Tibial nerve (tissue), 4 donors: ENCODE measurements at regions not wholly inside any gene's neighbourhood (a gene's known extent, or its start where the extent isn't known, plus 50 kb on each side); places are given as distances from the start of the nearest gene placed in this dataset.
"Not testable (repeated sequence)": the region's sequence is repeated elsewhere in the genome, so short reads cannot be mapped to it uniquely, and the experiment has no call there.

Experiments used
- DNase-seq, 2 donors: peaks; one replicate each; pipeline ENCODE4 v3.0.0-alpha.2; 2019; ENCODE audit warnings: low spot score in 2 of 2
- H3K27ac ChIP-seq, 4 donors: fragments of 200-600 bp; sonication (generic) in 3 of 4; one replicate each; pipeline ENCODE4 v1.5.1; 2017 to 2019; ENCODE audit warnings: mild to moderate bottlenecking in 1 of 4
- H3K27me3 ChIP-seq, 2 donors: fragments of 200-600 bp; sonication (generic) in 1 of 2; one replicate each; pipeline versions ENCODE4 v1.5.1 to v1.6.0; 2017 to 2019
- H3K36me3 ChIP-seq, 3 donors: fragments of 200-600 bp; sonication (generic); one replicate each; pipeline ENCODE4 v1.5.1; 2018 to 2019
- H3K4me1 ChIP-seq, 4 donors: fragments of 200-600 bp; sonication (generic) in 3 of 4; one replicate each; pipeline ENCODE4 v1.5.1; 2017 to 2019
- H3K4me3 ChIP-seq, 4 donors: fragments of 200-600 bp; sonication (generic) in 3 of 4; one replicate each; pipeline ENCODE4 v1.5.1; 2017 to 2019; ENCODE audit warnings: mild to moderate bottlenecking in 1 of 4, moderate library complexity in 1 of 4
- H3K9me3 ChIP-seq, 4 donors: fragments of 200-600 bp; sonication (generic) in 3 of 4; one replicate each; pipeline ENCODE4 v1.5.1; 2017 to 2019
- CTCF ChIP-seq, 5 experiments: fragments of 200-600 bp in 3 of 5; fragments of 450-650 bp in 2 of 5; sonication (generic) in 3 of 5; IDR thresholded peaks; one replicate each; pipeline ENCODE4 v1.5.1; 2016 to 2019; ENCODE audit warnings: antibody characterized with exemption in 5 of 5, mild to moderate bottlenecking in 3 of 5, moderate library complexity in 2 of 5
- EP300 ChIP-seq, 2 donors: sonication (generic); formaldehyde crosslinking; IDR thresholded peaks; one replicate each; pipeline ENCODE4 v1.6.1; 2017; ENCODE audit warnings: antibody characterized with exemption in 2 of 2, mild to moderate bottlenecking in 1 of 2
- POLR2A ChIP-seq, 2 donors: fragments of 450-650 bp; IDR thresholded peaks; one replicate each; pipeline ENCODE4 v1.6.1; 2017; ENCODE audit warnings: antibody characterized with exemption in 2 of 2, mild to moderate bottlenecking in 2 of 2, moderate library complexity in 2 of 2
- WGBS, 2 donors: methylation state at CpG; one replicate each; pipeline ENCODE4 v1.1.5; 2018; 5-methylcytosine and 5-hydroxymethylcytosine counted together

GRCh38 chr6:157176-157575 is 135.1 kb upstream of the DUSP22 start:
- H3K4me1 ChIP-seq, DNase-seq, H3K4me3 ChIP-seq, H3K9me3 ChIP-seq, H3K36me3 ChIP-seq, H3K27ac ChIP-seq: not testable (repeated sequence)
- TF ChIP-seq CTCF (IDR thresholded peaks at IDR 0.05): peak in 2 of 5 experiments; percentile 10 to 22
- H3K27me3 ChIP-seq: peaks cover 0 to 38% of the 10 kb centered on the region in 2 donors
- 25 to 31% methylated on average over 4 of the region's 4 CpGs for WGBS, 2 donors

- not testable (repeated sequence) for H3K27ac ChIP-seq, H3K36me3 ChIP-seq, DNase-seq, H3K9me3 ChIP-seq, H3K4me3 ChIP-seq, H3K4me1 ChIP-seq, H3K27me3 ChIP-seq
- 77 to 79% methylated on average over 2 of the region's 2 CpGs for WGBS, 2 donors
Observed at GRCh38 chr6:161657-162056, 130.6 kb upstream of the DUSP22 start.

GRCh38 chr6:164720-165119 is 127.6 kb upstream of the DUSP22 start:
- Histone ChIP-seq H3K27ac (no peak overlapping the region), H3K4me1 (no peaks in the 10 kb centered on the region), H3K4me3 (no peak overlapping the region), H3K36me3 (no peaks in the 10 kb centered on the region), H3K27me3 (no peaks in the 10 kb centered on the region), H3K9me3 (no peaks in the 10 kb centered on the region)
- no peak for DNase-seq
- TF ChIP-seq CTCF (IDR thresholded peaks at IDR 0.05): no peak
- no peak for TF ChIP-seq POLR2A (IDR thresholded peaks at IDR 0.05)
- TF ChIP-seq EP300 (IDR thresholded peaks at IDR 0.05): no peak
- WGBS, 2 donors: 81 to 87% methylated on average over 7 of the region's 7 CpGs

GRCh38 chr6:165263-165662 is 127.0 kb upstream of the DUSP22 start:
- no peak overlapping the region for H3K27ac ChIP-seq
- TF ChIP-seq EP300 (IDR thresholded peaks at IDR 0.05) (no peak), CTCF (IDR thresholded peaks at IDR 0.05) (no peak), POLR2A (IDR thresholded peaks at IDR 0.05) (no peak)
- no peaks in the 10 kb centered on the region for H3K27me3 ChIP-seq
- no peaks in the 10 kb centered on the region for H3K36me3 ChIP-seq
- 82 to 93% methylated on average over 1 of the region's 1 CpG for WGBS, 2 donors
- H3K4me1 ChIP-seq: no peaks in the 10 kb centered on the region
- no peak for DNase-seq
- H3K4me3 ChIP-seq: no peak overlapping the region
- no peaks in the 10 kb centered on the region for H3K9me3 ChIP-seq

- Histone ChIP-seq H3K36me3 (no peaks in the 10 kb centered on the region), H3K27ac (no peak overlapping the region), H3K9me3 (no peaks in the 10 kb centered on the region), H3K27me3 (no peaks in the 10 kb centered on the region), H3K4me1 (no peaks in the 10 kb centered on the region), H3K4me3 (no peak overlapping the region)
- TF ChIP-seq POLR2A (IDR thresholded peaks at IDR 0.05) (no peak), CTCF (IDR thresholded peaks at IDR 0.05) (no peak), EP300 (IDR thresholded peaks at IDR 0.05) (no peak)
- no peak for DNase-seq
Observed at GRCh38 chr6:165906-166305, 126.4 kb upstream of the DUSP22 start.

- DNase-seq: no peak
- Histone ChIP-seq H3K4me3 (no peak overlapping the region), H3K27ac (no peak overlapping the region), H3K36me3 (no peaks in the 10 kb centered on the region), H3K9me3 (no peaks in the 10 kb centered on the region), H3K4me1 (no peaks in the 10 kb centered on the region), H3K27me3 (no peaks in the 10 kb centered on the region)
- WGBS, 2 donors: 28 to 32% methylated on average over 3 of the region's 3 CpGs
- TF ChIP-seq CTCF (IDR thresholded peaks at IDR 0.05) (peak; percentile 34 to 69 (median 41)), EP300 (IDR thresholded peaks at IDR 0.05) (no peak), POLR2A (IDR thresholded peaks at IDR 0.05) (no peak)
Observed at GRCh38 chr6:168865-169455, 123.3 kb upstream of the DUSP22 start.
